LNCaP clone FGC (cell line): ENCODE measurements at regions not wholly inside any gene's neighbourhood (a gene's known extent, or its start where the extent isn't known, plus 50 kb on each side); places are given as distances from the start of the nearest gene placed in this dataset.

ENCODE experiments used
- DNase-seq: peaks from one replicate; pipeline ENCODE4 v3.0.0-alpha.2; 2011; ENCODE audit warnings: low read depth
- H3K4me3 ChIP-seq: 2 replicates; pipeline ENCODE4 v1.5.1; 2011; ENCODE audit warnings: mild to moderate bottlenecking, low read depth, low read length, control low read depth
- CTCF ChIP-seq: IDR thresholded peaks from 2 replicates; pipeline ENCODE4 v1.5.1; 2012; ENCODE audit warnings: mild to moderate bottlenecking; ENCODE audit not compliant: control insufficient read depth, insufficient read depth; ENCODE audit errors: extremely low read depth

GRCh38 chr4:164307262-164307661 lies 446.7 kb upstream of the SMIM31 start:
- no peak overlapping the region for H3K4me3 ChIP-seq
- no peak for TF ChIP-seq CTCF
- DNase-seq, result no peak

- TF ChIP-seq CTCF, result no peak
- DNase-seq, result no peak
- H3K4me3 ChIP-seq, result no peak overlapping the region
Measured at GRCh38 chr4:164312671-164313070, 441.3 kb upstream of the SMIM31 start.

GRCh38 chr4:164313853-164314252 lies 440.1 kb upstream of the SMIM31 start:
- no peak for DNase-seq
- no peak overlapping the region for H3K4me3 ChIP-seq
- TF ChIP-seq CTCF, result no peak

- no peak for DNase-seq
- TF ChIP-seq CTCF, result no peak
- no peak overlapping the region for H3K4me3 ChIP-seq
Measured at GRCh38 chr4:164318350-164318749, 435.6 kb upstream of the SMIM31 start.

- DNase-seq, result no peak
- H3K4me3 ChIP-seq, result no peak overlapping the region
- TF ChIP-seq CTCF, result no peak
Measured at GRCh38 chr4:164319688-164320087, 434.2 kb upstream of the SMIM31 start.

GRCh38 chr4:164320847-164321246 lies 433.1 kb upstream of the SMIM31 start:
- no peak for DNase-seq
- H3K4me3 ChIP-seq, result no peak overlapping the region
- no peak for TF ChIP-seq CTCF

- H3K4me3 ChIP-seq, result no peak overlapping the region
- no peak for DNase-seq
- no peak for TF ChIP-seq CTCF
Measured at GRCh38 chr4:164326056-164326455, 427.9 kb upstream of the SMIM31 start.
